Erythroblast (primary cell): ENCODE measurements at regions not wholly inside any gene's neighbourhood (a gene's known extent, or its start where the extent isn't known, plus 50 kb on each side); places are given as distances from the start of the nearest gene placed in this dataset.

Experiments
- GATA1 ChIP-seq: IDR thresholded peaks from 2 replicates; pipeline ENCODE4 v1.6.1; 2011; ENCODE audit warnings: low read depth, mild to moderate bottlenecking, control low read depth, low read length, moderate library complexity
- POLR2A ChIP-seq: IDR thresholded peaks from 2 replicates; pipeline ENCODE4 v1.6.1; 2011; ENCODE audit warnings: mild to moderate bottlenecking, low read length

DNA sequence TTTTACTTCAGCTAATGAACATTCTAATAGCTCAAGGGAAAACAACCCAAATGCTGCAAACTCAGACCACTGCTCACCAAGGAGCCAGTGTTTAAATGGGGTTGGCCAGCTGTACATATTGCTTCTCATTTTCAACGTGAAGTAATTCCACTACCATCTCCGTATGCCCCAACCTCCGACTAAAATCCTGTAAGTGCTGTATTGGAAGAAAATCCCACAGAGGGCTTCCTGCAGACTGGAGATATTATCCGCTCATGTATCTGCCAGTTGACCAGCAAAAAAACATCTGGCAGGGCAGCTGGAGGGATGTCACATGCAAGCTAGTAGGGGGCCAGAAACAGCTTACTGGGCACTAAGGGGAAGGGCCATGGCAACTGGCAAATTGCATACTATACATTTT, 485.0 kb downstream of the SNAPC1 start:
- TF ChIP-seq POLR2A (no peak), GATA1 (no peak)
